K562 (cell line): ENCODE measurements at regions not wholly inside any gene's neighbourhood (a gene's known extent, or its start where the extent isn't known, plus 50 kb on each side); places are given as distances from the start of the nearest gene placed in this dataset.

Experiments used
- ATAC-seq: fragments of 200-7000 bp; cut with Tn5 transposase; 3 replicates; pipeline ENCODE4 v1.9.1; 2020; ENCODE audit warnings: moderate library complexity
- BruUV-seq: library from RNA; stranded (reverse); fragments of 400-500 nt; replicated peaks from 2 replicates; lab custom pipeline; 2021; lab: Mats Ljungman, UMichigan
- CTCF ChIA-PET: fragments of 300-600 bp; formaldehyde crosslinking; extraction: SDS; loops from one replicate; lab custom pipeline; 2021; ENCODE audit warnings: low intra/inter-chr PET ratio; lab: Yijun Ruan, JAX
- POLR2A ChIA-PET: fragments of 300-600, 350-650 bp; sonication (Branson Sonifier 250); formaldehyde crosslinking; extraction: SDS; loops from one replicate; lab custom pipeline; 2021; ENCODE audit warnings: antibody characterized with exemption, inconsistent platforms; lab: Yijun Ruan, JAX
- DNase-seq, 4 experiments: peaks; one replicate each; pipeline versions ENCODE4 v3.0.0 to v3.0.0-alpha.2; 2011 to 2018; ENCODE audit warnings: low spot score in 3 of 4, mixed read lengths in 3 of 4; ENCODE audit errors: extremely low read depth in 1 of 4
- FAIRE-seq: peaks from 2 replicates; lab custom pipeline; 2011; peaks lifted over from hg19 to GRCh38; lab: Jason Lieb, UNC
- H2AFZ ChIP-seq: 2 replicates; pipeline ENCODE4 v1.6.0; 2011; ENCODE audit warnings: low read depth, low read length, control low read depth, inconsistent platforms
- H3K27ac ChIP-seq: fragments of 200-600 bp; 3 replicates; pipeline ENCODE4 v1.8.0; 2011; ENCODE audit warnings: low read depth, mild to moderate bottlenecking, control low read depth, inconsistent platforms, low read length, moderate library complexity, mixed read lengths; ENCODE audit errors: extremely low read depth
- H3K27me3 ChIP-seq, 2 experiments: fragments of 300-600 bp in 1 of 2; 2 replicates in 1 of 2; 3 replicates in 1 of 2; pipeline versions ENCODE4 v1.6.0 to v1.8.0; 2011; ENCODE audit warnings: inconsistent platforms in 2 of 2, low read length in 2 of 2, mild to moderate bottlenecking in 1 of 2, mixed read lengths in 1 of 2, moderate library complexity in 1 of 2; ENCODE audit not compliant: control insufficient read depth in 2 of 2, insufficient read depth in 2 of 2
- H3K36me3 ChIP-seq: fragments of 300-600 bp; 3 replicates; pipeline ENCODE4 v1.8.0; 2011; ENCODE audit warnings: mild to moderate bottlenecking, low read length, inconsistent platforms; ENCODE audit not compliant: control insufficient read depth, insufficient read depth
- H3K4me1 ChIP-seq, 2 experiments: fragments of 200-600 bp in 1 of 2; replicated peaks in 1 of 2; 2 replicates in 1 of 2; 3 replicates in 1 of 2; pipeline versions ENCODE4 v1.5.1 to v1.8.0; 2011; ENCODE audit warnings: inconsistent platforms in 2 of 2, low read length in 2 of 2, mild to moderate bottlenecking in 1 of 2, mixed read lengths in 1 of 2, moderate library complexity in 1 of 2; ENCODE audit not compliant: control insufficient read depth in 2 of 2, insufficient read depth in 2 of 2
- H3K4me2 ChIP-seq: 2 replicates; pipeline ENCODE4 v1.6.1; 2011; ENCODE audit warnings: low read length, control low read depth, inconsistent platforms, mixed read lengths; ENCODE audit not compliant: insufficient read depth
- H3K4me3 ChIP-seq: fragments of 200-600 bp; sonication (generic), shearing (Covaris generic); 2 replicates; pipeline ENCODE4 v1.5.1; 2016; ENCODE audit warnings: control low read depth, inconsistent platforms
- H3K79me2 ChIP-seq: fragments of 200-600 bp; 3 replicates; pipeline ENCODE4 v1.8.0; 2011; ENCODE audit warnings: low read length, inconsistent platforms; ENCODE audit not compliant: control insufficient read depth, insufficient read depth
- H3K9ac ChIP-seq, 2 experiments: 2 replicates each; pipeline versions ENCODE4 v1.6.0 to v1.6.1; 2011; ENCODE audit warnings: low read depth in 2 of 2, low read length in 2 of 2, control low read depth in 1 of 2, inconsistent platforms in 1 of 2, mild to moderate bottlenecking in 1 of 2, mixed read lengths in 1 of 2; ENCODE audit not compliant: insufficient read depth in 1 of 2
- H3K9me1 ChIP-seq: one replicate; pipeline ENCODE4 v1.6.0; 2011; ENCODE audit warnings: inconsistent platforms, mild to moderate bottlenecking, low read length, moderate library complexity; ENCODE audit not compliant: control insufficient read depth, insufficient read depth
- H3K9me3 ChIP-seq: replicated peaks from 2 replicates; pipeline ENCODE4 v1.5.1; 2011; ENCODE audit warnings: low read depth, low read length, inconsistent platforms; ENCODE audit not compliant: control insufficient read depth, insufficient read depth
- H4K20me1 ChIP-seq: replicated peaks from 2 replicates; pipeline ENCODE4 v1.6.1; 2011; ENCODE audit warnings: low read length, inconsistent platforms, mixed read lengths; ENCODE audit not compliant: control insufficient read depth, insufficient read depth
- GTF2A2 ChIP-seq: IDR thresholded peaks from 2 replicates; pipeline ENCODE4 v1.6.1; 2016; ENCODE audit warnings: mild to moderate bottlenecking, missing genetic modification characterization, missing compliant biosample characterization
- GTF2E2 ChIP-seq: fragments of 200-800 bp; sonication (Bioruptor generic); IDR thresholded peaks from 2 replicates; pipeline ENCODE4 v1.6.1; 2016; ENCODE audit warnings: missing genetic modification characterization, missing compliant biosample characterization
- LEF1 ChIP-seq: fragments of 450-650 bp; IDR thresholded peaks from 2 replicates; pipeline ENCODE4 v1.6.1; 2016; ENCODE audit warnings: mild to moderate bottlenecking
- NCOR1 ChIP-seq: fragments of 450-650 bp; IDR thresholded peaks from 2 replicates; pipeline ENCODE4 v1.6.1; 2016; ENCODE audit warnings: mild to moderate bottlenecking, moderate library complexity
- NFE2 ChIP-seq: IDR thresholded peaks from 2 replicates; pipeline ENCODE4 v1.6.1; 2014; ENCODE audit warnings: antibody characterized with exemption, low read depth
- RBM17 ChIP-seq: fragments of 200-400 bp; formaldehyde crosslinking; IDR thresholded peaks from 2 replicates; pipeline ENCODE4 v1.6.1; 2017; ENCODE audit warnings: low read depth, mild to moderate bottlenecking, low read length, borderline replicate concordance
- SIN3A ChIP-seq, 2 experiments: fragments of 150-350 bp in 1 of 2; IDR thresholded peaks; 2 replicates each; pipeline ENCODE4 v1.6.1; 2011 to 2016; ENCODE audit warnings: borderline replicate concordance in 2 of 2, low read depth in 2 of 2, low read length in 2 of 2, mild to moderate bottlenecking in 2 of 2, moderate library complexity in 2 of 2; ENCODE audit not compliant: control insufficient read depth in 1 of 2
- SIX5 ChIP-seq, 2 experiments: IDR thresholded peaks; 2 replicates each; pipeline ENCODE4 v1.6.1; 2011; ENCODE audit warnings: low read length in 2 of 2, borderline replicate concordance in 1 of 2, low read depth in 1 of 2, mild to moderate bottlenecking in 1 of 2, moderate library complexity in 1 of 2; ENCODE audit not compliant: insufficient read depth in 1 of 2
- STAG1 ChIP-seq: sonication (generic); formaldehyde crosslinking; IDR thresholded peaks from 2 replicates; pipeline ENCODE4 v1.5.0; 2020; ENCODE audit warnings: missing genetic modification reagents, borderline replicate concordance
- TBP ChIP-seq: optimal IDR thresholded peaks from 2 replicates; pipeline ENCODE3; 2011; ENCODE audit warnings: low read depth, low read length, improper control_type of control experiment
- U2AF1 ChIP-seq: fragments of 200-400 bp; formaldehyde crosslinking; optimal IDR thresholded peaks from 2 replicates; pipeline ENCODE3; 2017; ENCODE audit warnings: mild to moderate bottlenecking, low read depth, low read length, moderate library complexity
- ZNF263 ChIP-seq: sonication (generic); formaldehyde crosslinking; IDR thresholded peaks from 2 replicates; pipeline ENCODE4 v1.8.0; 2022; ENCODE audit warnings: mild to moderate bottlenecking, missing genetic modification reagents, borderline replicate concordance
- ZSCAN32 ChIP-seq: fragments of 450-650 bp; formaldehyde crosslinking; IDR thresholded peaks from 2 replicates; pipeline ENCODE4 v1.4.0; 2020; ENCODE audit warnings: mild to moderate bottlenecking, moderate library complexity
- WGBS: fragments of 100-300 bp; shearing (Covaris generic); methylation state at CpG from one replicate; pipeline ENCODE4 v1.1.6; 2016; ENCODE audit warnings: low coverage, mixed read lengths; ENCODE audit not compliant: insufficient coverage; ENCODE audit errors: missing lambda C conversion rate; 5-methylcytosine and 5-hydroxymethylcytosine counted together
- in situ Hi-C: fragments of 300-500 bp; cut with MboI; formaldehyde crosslinking; loops from 4 replicates; pipeline ENCODE4 v1.15.0; 2018; ENCODE audit warnings: inconsistent platforms, mixed read lengths
- intact Hi-C: fragments of 100-400 bp; cut with micrococcal nuclease; formaldehyde crosslinking; loops from 2 replicates; pipeline ENCODE4 v1.14.2; 2022
- TF ChIP-seq, protein P1 (sequence below): fragments of 250-450 bp; sonication (Bioruptor Pico); IDR thresholded peaks from 2 replicates; pipeline ENCODE4 v1.8.0; 2021; ENCODE audit warnings: moderate library complexity, mild to moderate bottlenecking, inconsistent platforms
- TF ChIP-seq, protein P2 (sequence below): IDR thresholded peaks from 2 replicates; pipeline ENCODE4 v1.6.1; 2016; ENCODE audit warnings: missing genetic modification characterization, missing compliant biosample characterization
- TF ChIP-seq, protein P3 (sequence below): fragments of 450-650 bp; formaldehyde crosslinking; conservative IDR thresholded peaks from 2 replicates; pipeline ENCODE4 v1.4.0; 2022; ENCODE audit warnings: mild to moderate bottlenecking, missing genetic modification characterization
- TF ChIP-seq, protein P4 (sequence below): fragments of 250-450 bp; sonication (Bioruptor Pico); IDR thresholded peaks from 2 replicates; pipeline ENCODE4 v1.4.0; 2020; ENCODE audit warnings: mild to moderate bottlenecking, moderate library complexity

DNA sequence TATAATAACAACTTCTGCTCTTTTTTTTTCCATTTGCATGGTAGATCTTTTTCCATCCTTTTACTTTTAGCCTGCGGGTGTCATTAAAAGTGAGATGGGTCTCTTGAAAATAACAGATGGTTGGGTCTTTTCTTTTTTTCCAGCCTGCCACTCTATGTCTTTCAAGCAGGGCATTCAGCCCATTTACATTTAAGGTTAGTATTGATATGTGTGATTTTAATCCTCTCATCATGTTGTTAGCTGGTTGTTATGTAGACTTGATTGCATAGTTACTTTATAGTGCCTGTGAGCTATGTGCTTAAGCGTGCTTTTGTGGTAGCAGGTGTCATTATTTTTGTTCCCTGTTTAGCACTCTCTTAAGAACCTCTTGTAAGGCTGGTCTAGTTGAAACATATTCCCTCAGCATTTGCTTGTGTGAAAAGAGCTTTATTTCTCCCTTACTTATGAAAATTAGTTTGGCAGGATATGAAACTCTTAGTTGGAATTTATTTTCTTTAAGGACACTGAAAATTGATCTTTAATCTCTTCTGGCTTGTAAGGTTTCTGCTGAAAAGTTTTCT is 326.1 kb downstream of the SH3BGRL start:
- Histone ChIP-seq H3K4me3 (no peak overlapping the region), H3K27ac (no peak overlapping the region), H3K4me2 (no peak overlapping the region), H3K27me3 (no peaks in the 10 kb centered on the region)
- TF ChIP-seq SIN3A (IDR thresholded peaks at IDR 0.05; ENCODE audit: borderline replicate concordance in 2 of 2, control insufficient read depth in 1 of 2, low read depth in 2 of 2, low read length in 2 of 2) (no peak), U2AF1 (no peak), STAG1 (CRISPR knock-in tag) (no peak), ZNF263 (CRISPR knock-in tag) (no peak), GTF2E2 (tag) (no peak), NCOR1 (no peak), LEF1 (no peak), ZSCAN32 (CRISPR knock-in tag) (no peak), GTF2A2 (no peak), RBM17 (no peak), NFE2 (no peak), SIX5 (IDR thresholded peaks at IDR 0.05; ENCODE audit: borderline replicate concordance in 1 of 2, insufficient read depth in 1 of 2, low read depth in 1 of 2, low read length in 2 of 2) (no peak), TBP (no peak)
- TF ChIP-seq, protein P1, sequence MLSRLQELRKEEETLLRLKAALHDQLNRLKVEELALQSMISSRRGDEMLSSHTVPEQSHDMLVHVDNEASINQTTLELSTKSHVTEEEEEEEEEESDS (CRISPR knock-in tag): no peak
- TF ChIP-seq, protein P2, sequence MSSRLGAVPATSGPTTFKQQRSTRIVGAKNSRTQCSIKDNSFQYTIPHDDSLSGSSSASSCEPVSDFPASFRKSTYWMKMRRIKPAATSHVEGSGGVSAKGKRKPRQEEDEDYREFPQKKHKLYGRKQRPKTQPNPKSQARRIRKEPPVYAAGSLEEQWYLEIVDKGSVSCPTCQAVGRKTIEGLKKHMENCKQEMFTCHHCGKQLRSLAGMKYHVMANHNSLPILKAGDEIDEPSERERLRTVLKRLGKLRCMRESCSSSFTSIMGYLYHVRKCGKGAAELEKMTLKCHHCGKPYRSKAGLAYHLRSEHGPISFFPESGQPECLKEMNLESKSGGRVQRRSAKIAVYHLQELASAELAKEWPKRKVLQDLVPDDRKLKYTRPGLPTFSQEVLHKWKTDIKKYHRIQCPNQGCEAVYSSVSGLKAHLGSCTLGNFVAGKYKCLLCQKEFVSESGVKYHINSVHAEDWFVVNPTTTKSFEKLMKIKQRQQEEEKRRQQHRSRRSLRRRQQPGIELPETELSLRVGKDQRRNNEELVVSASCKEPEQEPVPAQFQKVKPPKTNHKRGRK: no peak
- TF ChIP-seq, protein P3, sequence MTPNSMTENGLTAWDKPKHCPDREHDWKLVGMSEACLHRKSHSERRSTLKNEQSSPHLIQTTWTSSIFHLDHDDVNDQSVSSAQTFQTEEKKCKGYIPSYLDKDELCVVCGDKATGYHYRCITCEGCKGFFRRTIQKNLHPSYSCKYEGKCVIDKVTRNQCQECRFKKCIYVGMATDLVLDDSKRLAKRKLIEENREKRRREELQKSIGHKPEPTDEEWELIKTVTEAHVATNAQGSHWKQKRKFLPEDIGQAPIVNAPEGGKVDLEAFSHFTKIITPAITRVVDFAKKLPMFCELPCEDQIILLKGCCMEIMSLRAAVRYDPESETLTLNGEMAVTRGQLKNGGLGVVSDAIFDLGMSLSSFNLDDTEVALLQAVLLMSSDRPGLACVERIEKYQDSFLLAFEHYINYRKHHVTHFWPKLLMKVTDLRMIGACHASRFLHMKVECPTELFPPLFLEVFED (CRISPR knock-in tag): no peak
- TF ChIP-seq, protein P4, sequence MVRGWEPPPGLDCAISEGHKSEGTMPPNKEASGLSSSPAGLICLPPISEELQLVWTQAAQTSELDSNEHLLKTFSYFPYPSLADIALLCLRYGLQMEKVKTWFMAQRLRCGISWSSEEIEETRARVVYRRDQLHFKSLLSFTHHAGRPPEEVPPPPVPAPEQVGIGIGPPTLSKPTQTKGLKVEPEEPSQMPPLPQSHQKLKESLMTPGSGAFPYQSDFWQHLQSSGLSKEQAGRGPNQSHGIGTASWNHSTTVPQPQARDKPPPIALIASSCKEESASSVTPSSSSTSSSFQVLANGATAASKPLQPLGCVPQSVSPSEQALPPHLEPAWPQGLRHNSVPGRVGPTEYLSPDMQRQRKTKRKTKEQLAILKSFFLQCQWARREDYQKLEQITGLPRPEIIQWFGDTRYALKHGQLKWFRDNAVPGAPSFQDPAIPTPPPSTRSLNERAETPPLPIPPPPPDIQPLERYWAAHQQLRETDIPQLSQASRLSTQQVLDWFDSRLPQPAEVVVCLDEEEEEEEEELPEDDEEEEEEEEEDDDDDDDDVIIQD (CRISPR knock-in tag): no peak
- TF ChIP-seq, all 486 proteins: peak for 0
- FAIRE-seq: no peak
- in situ Hi-C loops: no loop called here
- intact Hi-C loops: no loop called here
- Histone ChIP-seq H3K36me3 (no peaks in the 10 kb centered on the region), H4K20me1 (no peaks in the 10 kb centered on the region), H2AFZ (no peak overlapping the region), H3K9me1 (no peaks in the 10 kb centered on the region), H3K9me3 (no peaks in the 10 kb centered on the region), H3K4me1 (no peaks in the 10 kb centered on the region), H3K79me2 (no peaks in the 10 kb centered on the region), H3K9ac (no peak overlapping the region)
- no peak for ATAC-seq
- ChIA-PET CTCF (no interaction called here), POLR2A (no interaction called here)
- no peak for DNase-seq
- BruUV-seq: no TSS peak
- 3% methylated on average over 2 of the region's 2 CpGs for WGBS
